Breast epithelium (tissue), 4 donors: ENCODE measurements at regions not wholly inside any gene's neighbourhood (a gene's known extent, or its start where the extent isn't known, plus 50 kb on each side); places are given as distances from the start of the nearest gene placed in this dataset.

ENCODE experiments used
- DNase-seq, 2 donors: peaks; one replicate each; pipeline ENCODE4 v3.0.0-alpha.2; 2019; ENCODE audit warnings: low spot score in 2 of 2
- H3K27ac ChIP-seq, 2 donors: fragments of 200-600 bp; sonication (generic) in 1 of 2; one replicate each; pipeline ENCODE4 v1.5.1; 2016 to 2019; ENCODE audit warnings: mild to moderate bottlenecking in 1 of 2
- H3K27me3 ChIP-seq, 2 donors: fragments of 200-600 bp; sonication (generic) in 1 of 2; one replicate each; pipeline versions ENCODE4 v1.5.1 to v1.6.0; 2017 to 2019; ENCODE audit warnings: control low read depth in 1 of 2, mild to moderate bottlenecking in 1 of 2
- H3K36me3 ChIP-seq: fragments of 200-600 bp; one replicate; pipeline ENCODE4 v1.5.1; 2019
- H3K4me1 ChIP-seq, 2 donors: fragments of 200-600 bp; sonication (generic); one replicate each; pipeline ENCODE4 v1.5.1; 2016 to 2019; ENCODE audit warnings: control low read depth in 1 of 2
- H3K4me3 ChIP-seq, 3 donors: fragments of 200-600 bp; sonication (generic); 1 replicate in 2 of 3; 2 replicates in 1 of 3; pipeline ENCODE4 v1.5.1; 2016 to 2019; ENCODE audit warnings: mild to moderate bottlenecking in 3 of 3, moderate library complexity in 2 of 3
- H3K9me3 ChIP-seq, 2 donors: fragments of 200-600 bp; sonication (generic) in 1 of 2; one replicate each; pipeline ENCODE4 v1.5.1; 2016 to 2019; ENCODE audit warnings: control low read depth in 1 of 2
- CTCF ChIP-seq, 3 donors: fragments of 450-650 bp; IDR thresholded peaks; one replicate each; pipeline ENCODE4 v1.5.1; 2016 to 2017; ENCODE audit warnings: antibody characterized with exemption in 3 of 3, mild to moderate bottlenecking in 3 of 3, moderate library complexity in 3 of 3
- POLR2A ChIP-seq: fragments of 450-650 bp; IDR thresholded peaks from one replicate; pipeline ENCODE4 v1.6.1; 2016; ENCODE audit warnings: antibody characterized with exemption, mild to moderate bottlenecking, moderate library complexity
- POLR2AphosphoS5 ChIP-seq, 3 donors: sonication (generic); formaldehyde crosslinking; IDR thresholded peaks; one replicate each; pipeline ENCODE4 v1.6.1; 2017; ENCODE audit warnings: antibody characterized with exemption in 3 of 3
- intact Hi-C: fragments of 100-400 bp; cut with DNase I; formaldehyde crosslinking; loops from one replicate; pipeline ENCODE4 v1.15.1; 2023; ENCODE audit warnings: low total_unique reads

- DNase-seq: no peak
- TF ChIP-seq POLR2AphosphoS5 (IDR thresholded peaks at IDR 0.05): no peak
- no peak for TF ChIP-seq CTCF (IDR thresholded peaks at IDR 0.05)
- TF ChIP-seq POLR2A: no peak
- intact Hi-C loops: no loop called here
- Histone ChIP-seq H3K4me1 (no peaks in the 10 kb centered on the region), H3K27ac (no peak overlapping the region), H3K36me3 (no peaks in the 10 kb centered on the region), H3K4me3 (no peak overlapping the region), H3K9me3 (no peaks in the 10 kb centered on the region), H3K27me3 (no peaks in the 10 kb centered on the region)
Observed at GRCh38 chr15:91776104-91776503, 77.4 kb upstream of the SLCO3A1 start.

GRCh38 chr15:91779960-91780359, 73.5 kb upstream of the SLCO3A1 start:
- no peaks in the 10 kb centered on the region for H3K36me3 ChIP-seq

GRCh38 chr15:91780387-91780786, 73.1 kb upstream of the SLCO3A1 start:
- Histone ChIP-seq H3K27me3 (no peaks in the 10 kb centered on the region), H3K9me3 (no peaks in the 10 kb centered on the region), H3K27ac (no peak overlapping the region), H3K36me3 (no peaks in the 10 kb centered on the region), H3K4me1 (no peaks in the 10 kb centered on the region), H3K4me3 (no peak overlapping the region)
- intact Hi-C loops: no loop called here
- TF ChIP-seq POLR2AphosphoS5 (IDR thresholded peaks at IDR 0.05): no peak
- no peak for TF ChIP-seq CTCF (IDR thresholded peaks at IDR 0.05)
- TF ChIP-seq POLR2A: no peak
- no peak for DNase-seq

More at GRCh38 chr15:91779960-91780359, 73.5 kb upstream of the SLCO3A1 start:
- Histone ChIP-seq H3K27ac (no peak overlapping the region), H3K27me3 (no peaks in the 10 kb centered on the region), H3K4me3 (no peak overlapping the region), H3K9me3 (no peaks in the 10 kb centered on the region), H3K4me1 (no peaks in the 10 kb centered on the region)
- no peak for TF ChIP-seq POLR2A
- no peak for TF ChIP-seq POLR2AphosphoS5 (IDR thresholded peaks at IDR 0.05)
- TF ChIP-seq CTCF (IDR thresholded peaks at IDR 0.05): no peak
- intact Hi-C loops: no loop called here
- no peak for DNase-seq

- Histone ChIP-seq H3K27me3 (no peaks in the 10 kb centered on the region), H3K9me3 (no peaks in the 10 kb centered on the region), H3K36me3 (no peaks in the 10 kb centered on the region), H3K27ac (no peak overlapping the region), H3K4me1 (no peaks in the 10 kb centered on the region), H3K4me3 (no peak overlapping the region)
- DNase-seq: no peak
- intact Hi-C loops: no loop called here
- TF ChIP-seq CTCF (IDR thresholded peaks at IDR 0.05) (no peak), POLR2A (no peak), POLR2AphosphoS5 (IDR thresholded peaks at IDR 0.05) (no peak)
Observed at GRCh38 chr15:91782221-91782620, 71.3 kb upstream of the SLCO3A1 start.

GRCh38 chr15:91783008-91783407, 70.5 kb upstream of the SLCO3A1 start:
- DNase-seq: no peak
- no peaks in the 10 kb centered on the region for H3K9me3 ChIP-seq
- no peak overlapping the region for H3K27ac ChIP-seq
- H3K36me3 ChIP-seq: no peaks in the 10 kb centered on the region
- no peaks in the 10 kb centered on the region for H3K4me1 ChIP-seq
- intact Hi-C loops: no loop called here
- no peak for TF ChIP-seq CTCF (IDR thresholded peaks at IDR 0.05)
- TF ChIP-seq POLR2A: no peak
- no peak for TF ChIP-seq POLR2AphosphoS5 (IDR thresholded peaks at IDR 0.05)
- H3K4me3 ChIP-seq: no peak overlapping the region
- no peaks in the 10 kb centered on the region for H3K27me3 ChIP-seq
